Iris pigment epithelial cell (primary cell): ENCODE measurements at regions not wholly inside any gene's neighbourhood (a gene's known extent, or its start where the extent isn't known, plus 50 kb on each side); places are given as distances from the start of the nearest gene placed in this dataset.

Experiments used
- DNase-seq: peaks from one replicate; pipeline ENCODE4 v3.0.0-alpha.2; 2011; ENCODE audit warnings: low read depth

- DNase-seq = no peak
These were observed 921.2 kb downstream of the SQOR start for GRCh38 chr15:46556010-46556409.

- DNase-seq = no peak
These were observed 921.9 kb downstream of the SQOR start for GRCh38 chr15:46556559-46557379.

- no peak for DNase-seq
These were observed 933.1 kb downstream of the SQOR start for GRCh38 chr15:46567968-46568367.

DNA sequence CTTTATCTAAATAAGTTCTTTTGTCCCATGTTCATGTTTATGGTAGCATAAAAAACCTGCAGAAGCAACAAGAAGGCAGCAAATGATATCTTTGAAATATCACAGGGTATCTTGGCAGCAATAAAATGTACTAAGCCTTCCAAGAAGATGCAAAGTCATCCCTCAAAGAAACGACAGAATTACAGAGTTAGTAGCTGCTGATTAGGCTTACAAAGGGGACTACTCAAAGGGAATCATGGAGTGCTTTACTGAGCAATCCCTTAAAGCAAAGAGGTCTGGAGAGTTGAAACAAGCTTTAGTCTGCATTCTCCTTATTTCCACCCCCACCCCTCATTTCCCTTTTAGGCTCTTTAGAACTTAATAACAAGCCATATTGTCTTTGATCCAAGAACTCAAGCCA, 935.0 kb downstream of the SQOR start:
- DNase-seq = no peak

DNA sequence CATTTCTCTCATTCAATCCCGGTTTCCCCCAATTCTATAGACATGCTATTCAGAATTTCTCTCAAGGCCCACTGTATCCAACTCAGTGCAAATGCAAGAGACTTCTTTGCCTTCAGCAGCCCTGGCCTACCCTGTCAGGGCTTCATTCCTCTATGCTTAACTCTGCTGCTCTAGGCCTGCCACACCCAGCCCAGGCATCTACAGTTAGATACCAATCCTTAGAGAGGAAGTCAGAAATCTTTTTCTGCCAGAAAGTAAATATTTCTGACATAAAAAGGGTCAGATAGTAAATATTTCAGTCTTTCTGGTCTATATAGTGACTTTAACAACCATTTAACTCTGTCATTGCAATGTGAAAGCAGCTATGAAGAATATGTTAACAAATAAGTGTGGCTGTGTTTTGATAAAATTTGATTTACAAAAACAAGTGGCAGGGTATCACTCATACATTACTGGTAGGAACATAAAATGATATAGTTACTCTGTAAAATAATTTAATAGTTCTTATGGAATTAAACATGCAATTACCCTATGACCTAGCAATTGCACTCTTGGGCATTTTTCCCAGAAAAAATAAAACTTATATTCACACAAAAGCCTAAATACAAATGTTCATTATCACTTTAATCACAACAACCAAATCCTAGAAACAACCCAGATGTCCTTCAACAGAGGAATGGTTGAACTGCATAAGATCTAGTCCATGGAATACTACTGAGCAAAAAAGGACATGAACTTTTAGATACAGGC, 942.0 kb downstream of the SQOR start:
- DNase-seq = peak; percentile 0

DNA sequence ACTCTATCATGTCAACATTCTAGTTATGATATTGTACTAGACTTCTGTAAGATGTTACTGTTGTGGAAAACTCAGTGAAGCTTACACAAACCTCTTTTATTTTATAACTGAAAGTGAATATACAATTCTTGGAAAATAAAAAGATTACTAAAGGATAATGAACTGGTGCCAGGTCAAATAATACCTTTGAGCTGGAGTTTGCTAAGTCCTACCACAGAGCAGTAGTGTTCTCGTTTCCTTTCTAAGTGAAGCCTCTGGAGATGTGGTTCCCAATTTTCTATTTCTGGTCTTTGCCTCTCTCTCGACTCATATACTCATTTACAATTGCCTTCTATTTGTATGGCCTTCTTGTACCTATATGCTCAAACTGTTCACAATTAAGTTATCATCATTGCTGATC, 942.9 kb downstream of the SQOR start:
- DNase-seq = no peak

DNA sequence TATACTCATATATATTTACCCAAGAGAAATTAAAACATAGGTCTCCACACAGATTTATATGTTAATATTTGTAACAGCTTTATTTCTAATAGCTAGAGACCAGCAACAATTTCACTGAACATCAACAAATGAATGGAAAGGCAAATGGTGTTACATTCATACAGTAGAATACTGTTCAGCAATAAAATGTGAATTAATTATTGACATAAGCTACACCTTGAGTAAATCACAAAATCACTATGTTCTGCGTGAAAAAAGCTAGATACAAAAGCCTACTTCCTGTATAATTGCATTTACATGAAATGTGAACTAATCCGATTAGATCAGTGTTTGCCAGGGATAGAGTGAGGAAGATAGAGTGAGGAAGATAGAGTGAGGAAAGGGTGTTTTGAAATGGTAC, 945.7 kb downstream of the SQOR start:
- DNase-seq = no peak

- no peak for DNase-seq
These were observed 946.1 kb downstream of the SQOR start for GRCh38 chr15:46580924-46581323.

- no peak for DNase-seq
These were observed 954.3 kb downstream of the SQOR start for GRCh38 chr15:46589088-46589487.

GRCh38 chr15:46591462-46591861, 956.6 kb downstream of the SQOR start:
- no peak for DNase-seq

DNA sequence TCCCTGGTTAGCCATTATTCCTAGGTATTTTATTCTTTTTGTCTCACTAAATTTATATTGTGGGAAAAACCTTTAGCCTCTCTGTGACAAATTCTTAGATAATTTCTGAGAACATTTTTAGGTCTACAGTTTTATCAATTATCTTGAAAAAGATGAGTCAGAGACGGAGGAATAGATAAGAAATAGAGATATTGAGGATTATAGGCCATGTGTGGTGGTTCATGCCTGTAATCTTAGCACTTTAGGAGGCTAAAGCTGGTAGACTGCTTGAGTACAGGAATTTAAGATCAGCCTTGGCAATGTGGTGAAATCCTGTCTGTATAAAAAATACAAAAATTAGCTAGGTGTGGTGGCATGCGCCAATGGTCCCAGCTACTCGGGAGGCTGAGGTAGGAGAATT, 960.2 kb downstream of the SQOR start:
- DNase-seq = no peak

GRCh38 chr15:46607077-46607476, 972.2 kb downstream of the SQOR start:
- no peak for DNase-seq

- no peak for DNase-seq
These were observed 981.2 kb downstream of the SQOR start for GRCh38 chr15:46616033-46616432.

- DNase-seq = no peak
These were observed 982.7 kb downstream of the SQOR start for GRCh38 chr15:46617507-46617906.

DNA sequence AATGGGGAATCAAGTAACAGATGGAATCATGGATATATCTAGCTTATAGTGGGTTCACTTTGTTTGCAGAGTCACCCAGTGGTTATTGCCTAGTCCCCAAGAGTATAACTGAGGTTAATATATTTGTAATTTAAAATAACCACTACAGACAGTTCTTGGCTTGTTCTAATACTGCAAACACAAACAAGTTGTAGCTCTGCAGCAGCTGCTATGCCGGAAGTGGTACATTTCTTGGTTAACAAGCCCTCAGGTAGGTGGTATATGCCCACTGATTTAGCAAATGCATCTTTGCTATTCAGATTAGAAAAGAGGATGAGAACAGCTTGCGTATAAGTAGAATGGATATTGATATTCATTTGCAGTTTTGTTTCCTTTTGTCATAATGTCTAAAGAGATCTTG, 984.2 kb downstream of the SQOR start:
- no peak for DNase-seq

- DNase-seq = no peak
These were observed 985.7 kb downstream of the SQOR start for GRCh38 chr15:46620392-46621013.

DNA sequence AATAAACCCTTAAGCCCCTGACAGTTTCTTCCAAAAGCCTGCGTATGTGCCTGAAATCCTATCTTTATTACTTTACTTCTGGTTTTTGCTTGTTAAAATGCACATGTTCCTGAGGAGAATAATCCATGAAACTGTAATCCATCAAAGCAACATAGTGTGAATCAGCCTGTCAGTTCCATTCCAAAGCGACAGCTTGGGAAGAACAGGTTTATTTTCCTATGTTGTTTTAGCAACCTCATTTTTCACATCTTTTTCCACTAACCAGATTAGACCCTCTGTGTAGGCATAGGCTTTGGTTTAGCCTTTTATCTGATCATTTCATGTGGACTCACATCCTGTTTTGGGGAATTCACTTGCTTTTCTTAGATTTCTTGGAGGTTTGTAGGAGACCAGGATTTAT, 988.0 kb downstream of the SQOR start:
- DNase-seq = no peak

DNA sequence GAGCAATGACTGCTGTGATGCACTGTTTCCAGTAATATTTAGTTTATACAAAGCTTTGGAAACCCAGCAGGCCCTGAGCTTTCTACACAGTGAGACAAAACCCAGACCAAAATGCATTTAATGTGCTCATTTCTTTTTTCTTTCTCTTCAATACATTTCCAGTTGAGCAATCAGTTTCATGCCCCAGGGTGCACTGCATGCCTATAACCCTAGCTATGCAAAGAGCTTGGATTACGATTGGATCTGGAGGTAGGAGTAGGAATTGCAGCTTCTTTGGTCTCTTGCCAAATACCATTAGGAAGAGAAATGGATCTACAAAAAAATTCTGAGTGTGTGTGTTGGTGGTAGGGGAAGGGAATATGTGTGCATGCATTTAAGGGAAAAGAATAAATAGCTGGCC, 1001.4 kb downstream of the SQOR start:
- no peak for DNase-seq

- DNase-seq = no peak
These were observed 1010.0 kb downstream of the SQOR start for GRCh38 chr15:46644501-46645481.

- DNase-seq = no peak
These were observed 1011.7 kb downstream of the SQOR start for GRCh38 chr15:46646490-46646889.

DNA sequence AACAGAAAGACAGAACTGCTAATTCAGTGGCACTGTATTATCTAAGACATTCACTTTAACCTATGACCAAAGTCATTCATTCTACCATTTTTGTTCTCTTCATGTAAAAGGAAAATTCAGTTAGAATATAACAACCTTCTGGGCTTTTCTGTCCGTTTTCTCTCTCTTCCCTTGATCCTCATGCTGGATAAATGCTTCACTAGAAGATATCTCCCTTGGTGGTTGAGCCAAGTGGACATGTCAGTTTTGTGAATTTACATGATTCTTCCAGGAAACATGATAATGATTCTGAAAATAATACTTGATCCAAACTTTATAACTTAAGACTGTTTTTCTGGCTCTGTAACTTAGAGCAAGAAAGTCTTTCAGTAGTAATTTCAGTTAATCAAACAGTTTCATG, 1012.2 kb downstream of the SQOR start:
- DNase-seq = no peak

- DNase-seq = no peak
These were observed 1017.4 kb downstream of the SQOR start for GRCh38 chr15:46652266-46652665.
